ENCODE measurements at regions not wholly inside any gene's neighbourhood (a gene's known extent, or its start where the extent isn't known, plus 50 kb on each side); places are given as distances from the start of the nearest gene placed in this dataset.
"Not testable (repeated sequence)": the region's sequence is repeated elsewhere in the genome, so short reads cannot be mapped to it uniquely, and the experiment has no call there.

DNA sequence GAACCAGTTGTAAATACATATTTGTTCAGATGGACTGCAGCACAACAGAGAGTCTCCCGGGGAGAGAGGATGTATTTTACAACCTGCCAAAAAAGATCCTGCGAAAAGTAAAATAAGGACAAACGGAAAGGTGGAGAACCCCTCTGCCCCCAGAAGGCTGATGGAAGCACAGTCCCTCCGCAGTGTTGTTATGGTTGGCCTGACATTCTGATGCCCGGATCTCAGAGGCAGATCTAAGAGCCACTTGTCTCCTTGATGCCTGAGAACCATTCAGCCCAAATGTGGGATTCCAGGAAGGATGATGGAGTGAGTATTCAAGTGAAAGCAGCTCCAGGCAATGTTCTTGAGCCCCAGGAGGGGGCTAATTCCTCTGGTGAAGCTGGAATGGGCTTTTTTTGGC is 458.7 kb downstream of the ZNF536 start:
- no peaks in the 10 kb centered on the region for H3K79me2 ChIP-seq (replicated peaks; ENCODE audit: insufficient read depth, low read length)
- H3K27me3 ChIP-seq (ENCODE audit: insufficient read depth, low read depth, low read length) = no peaks in the 10 kb centered on the region
- H3K4me3 ChIP-seq (ENCODE audit: low read length) = no peak overlapping the region
- H2AFZ ChIP-seq (ENCODE audit: low read depth, low read length) = no peak overlapping the region
- H3K9ac ChIP-seq (ENCODE audit: low read length) = no peak overlapping the region
- H3F3A ChIP-seq (ENCODE audit: insufficient read depth, low read length, poor library complexity, severe bottlenecking) = no peaks in the 10 kb centered on the region
- no peaks in the 10 kb centered on the region for H3K36me3 ChIP-seq (ENCODE audit: insufficient read depth, low read length)
- H3K9me2 ChIP-seq (ENCODE audit: insufficient read depth, low read length) = no peaks in the 10 kb centered on the region
- TF ChIP-seq POLR2AphosphoS5 (IDR thresholded peaks at IDR 0.05) = no peak
- TF ChIP-seq, protein P1, sequence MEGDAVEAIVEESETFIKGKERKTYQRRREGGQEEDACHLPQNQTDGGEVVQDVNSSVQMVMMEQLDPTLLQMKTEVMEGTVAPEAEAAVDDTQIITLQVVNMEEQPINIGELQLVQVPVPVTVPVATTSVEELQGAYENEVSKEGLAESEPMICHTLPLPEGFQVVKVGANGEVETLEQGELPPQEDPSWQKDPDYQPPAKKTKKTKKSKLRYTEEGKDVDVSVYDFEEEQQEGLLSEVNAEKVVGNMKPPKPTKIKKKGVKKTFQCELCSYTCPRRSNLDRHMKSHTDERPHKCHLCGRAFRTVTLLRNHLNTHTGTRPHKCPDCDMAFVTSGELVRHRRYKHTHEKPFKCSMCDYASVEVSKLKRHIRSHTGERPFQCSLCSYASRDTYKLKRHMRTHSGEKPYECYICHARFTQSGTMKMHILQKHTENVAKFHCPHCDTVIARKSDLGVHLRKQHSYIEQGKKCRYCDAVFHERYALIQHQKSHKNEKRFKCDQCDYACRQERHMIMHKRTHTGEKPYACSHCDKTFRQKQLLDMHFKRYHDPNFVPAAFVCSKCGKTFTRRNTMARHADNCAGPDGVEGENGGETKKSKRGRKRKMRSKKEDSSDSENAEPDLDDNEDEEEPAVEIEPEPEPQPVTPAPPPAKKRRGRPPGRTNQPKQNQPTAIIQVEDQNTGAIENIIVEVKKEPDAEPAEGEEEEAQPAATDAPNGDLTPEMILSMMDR (IDR thresholded peaks at IDR 0.05; ENCODE audit: poor library complexity, severe bottlenecking) = no peak
- no peak for TF ChIP-seq EP300 (conservative IDR thresholded peaks at IDR 0.05; ENCODE audit: poor library complexity, severe bottlenecking)
- no peak for TF ChIP-seq MXI1 (conservative IDR thresholded peaks at IDR 0.05; ENCODE audit: poor library complexity, severe bottlenecking)
- no peak for TF ChIP-seq RAD21 (conservative IDR thresholded peaks at IDR 0.05)
- no peak for TF ChIP-seq SMC3 (conservative IDR thresholded peaks at IDR 0.05; ENCODE audit: poor library complexity)
- TF ChIP-seq, protein P2, sequence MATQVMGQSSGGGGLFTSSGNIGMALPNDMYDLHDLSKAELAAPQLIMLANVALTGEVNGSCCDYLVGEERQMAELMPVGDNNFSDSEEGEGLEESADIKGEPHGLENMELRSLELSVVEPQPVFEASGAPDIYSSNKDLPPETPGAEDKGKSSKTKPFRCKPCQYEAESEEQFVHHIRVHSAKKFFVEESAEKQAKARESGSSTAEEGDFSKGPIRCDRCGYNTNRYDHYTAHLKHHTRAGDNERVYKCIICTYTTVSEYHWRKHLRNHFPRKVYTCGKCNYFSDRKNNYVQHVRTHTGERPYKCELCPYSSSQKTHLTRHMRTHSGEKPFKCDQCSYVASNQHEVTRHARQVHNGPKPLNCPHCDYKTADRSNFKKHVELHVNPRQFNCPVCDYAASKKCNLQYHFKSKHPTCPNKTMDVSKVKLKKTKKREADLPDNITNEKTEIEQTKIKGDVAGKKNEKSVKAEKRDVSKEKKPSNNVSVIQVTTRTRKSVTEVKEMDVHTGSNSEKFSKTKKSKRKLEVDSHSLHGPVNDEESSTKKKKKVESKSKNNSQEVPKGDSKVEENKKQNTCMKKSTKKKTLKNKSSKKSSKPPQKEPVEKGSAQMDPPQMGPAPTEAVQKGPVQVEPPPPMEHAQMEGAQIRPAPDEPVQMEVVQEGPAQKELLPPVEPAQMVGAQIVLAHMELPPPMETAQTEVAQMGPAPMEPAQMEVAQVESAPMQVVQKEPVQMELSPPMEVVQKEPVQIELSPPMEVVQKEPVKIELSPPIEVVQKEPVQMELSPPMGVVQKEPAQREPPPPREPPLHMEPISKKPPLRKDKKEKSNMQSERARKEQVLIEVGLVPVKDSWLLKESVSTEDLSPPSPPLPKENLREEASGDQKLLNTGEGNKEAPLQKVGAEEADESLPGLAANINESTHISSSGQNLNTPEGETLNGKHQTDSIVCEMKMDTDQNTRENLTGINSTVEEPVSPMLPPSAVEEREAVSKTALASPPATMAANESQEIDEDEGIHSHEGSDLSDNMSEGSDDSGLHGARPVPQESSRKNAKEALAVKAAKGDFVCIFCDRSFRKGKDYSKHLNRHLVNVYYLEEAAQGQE (IDR thresholded peaks at IDR 0.05; ENCODE audit: borderline replicate concordance) = no peak
- TF ChIP-seq EZH2 (IDR thresholded peaks at IDR 0.05; ENCODE audit: borderline replicate concordance, insufficient read depth, low read length, poor library complexity, severe bottlenecking) = no peak
- no peak for TF ChIP-seq TAF1 (IDR thresholded peaks at IDR 0.05; ENCODE audit: low read depth)
- no peak overlapping the region for H3K4me2 ChIP-seq (ENCODE audit: low read length)
- H4K20me1 ChIP-seq (ENCODE audit: insufficient read depth) = no peaks in the 10 kb centered on the region
- H3K9me3 ChIP-seq (ENCODE audit: low read length) = no peaks in the 10 kb centered on the region
- no peak overlapping the region for H3K27ac ChIP-seq (ENCODE audit: low read length)

DNA sequence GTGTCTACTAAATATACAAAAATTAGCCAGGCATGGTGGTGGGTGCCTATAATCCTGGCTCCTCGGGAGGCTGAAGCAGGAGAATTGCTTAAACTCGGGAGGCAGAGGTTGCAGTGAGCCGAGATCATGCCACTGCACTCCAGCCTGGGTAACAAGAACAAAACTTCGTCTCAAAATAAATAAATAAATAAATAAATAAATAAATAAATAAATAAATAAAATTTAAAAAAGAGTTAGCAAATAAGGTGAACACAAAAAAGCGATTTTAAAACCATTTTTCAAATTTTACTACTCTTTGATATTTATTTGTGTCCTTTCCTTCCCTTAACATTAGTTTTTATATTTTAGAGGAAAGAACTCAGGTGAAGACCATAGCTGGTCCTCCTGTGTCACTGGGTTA is 453.3 kb downstream of the ZNF536 start:
- not testable (repeated sequence) for H3F3A ChIP-seq (ENCODE audit: insufficient read depth, low read length, poor library complexity, severe bottlenecking); H3K9me3 ChIP-seq (ENCODE audit: low read length); H3K27ac ChIP-seq (ENCODE audit: low read length); H3K36me3 ChIP-seq (ENCODE audit: insufficient read depth, low read length); H3K4me2 ChIP-seq (ENCODE audit: low read length); H3K9ac ChIP-seq (ENCODE audit: low read length); H3K4me3 ChIP-seq (ENCODE audit: low read length); H3K27me3 ChIP-seq (ENCODE audit: insufficient read depth, low read depth, low read length); H4K20me1 ChIP-seq (ENCODE audit: insufficient read depth); H2AFZ ChIP-seq (ENCODE audit: low read depth, low read length); H3K9me2 ChIP-seq (ENCODE audit: insufficient read depth, low read length); H3K79me2 ChIP-seq (replicated peaks; ENCODE audit: insufficient read depth, low read length)

DNA sequence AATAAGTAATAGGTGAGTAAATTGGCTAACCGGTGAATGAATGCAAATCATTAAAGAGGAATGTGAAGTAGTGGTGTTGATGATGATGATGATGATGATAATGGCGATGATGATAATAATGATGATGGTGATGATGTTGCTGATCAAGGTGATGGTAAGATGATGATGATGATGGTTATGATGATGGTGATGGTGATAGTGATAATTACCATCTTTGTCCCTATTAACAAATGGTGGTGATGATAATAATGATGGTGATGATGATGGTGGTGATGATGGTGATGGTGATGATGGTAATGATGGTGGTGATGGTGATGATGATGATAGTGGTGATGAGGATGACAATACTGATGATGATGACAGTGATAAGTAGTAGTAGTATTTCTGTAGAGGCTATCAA is 452.6 kb downstream of the ZNF536 start:
- Histone ChIP-seq H3K4me3 (ENCODE audit: low read length) (no peak overlapping the region), H3K4me2 (ENCODE audit: low read length) (no peak overlapping the region), H3K79me2 (replicated peaks; ENCODE audit: insufficient read depth, low read length) (no peaks in the 10 kb centered on the region), H3K9ac (ENCODE audit: low read length) (no peak overlapping the region), H3K9me3 (ENCODE audit: low read length) (no peaks in the 10 kb centered on the region), H3K27ac (ENCODE audit: low read length) (no peak overlapping the region), H3K36me3 (ENCODE audit: insufficient read depth, low read length) (no peaks in the 10 kb centered on the region), H3K9me2 (ENCODE audit: insufficient read depth, low read length) (no peaks in the 10 kb centered on the region), H3F3A (ENCODE audit: insufficient read depth, low read length, poor library complexity, severe bottlenecking) (no peaks in the 10 kb centered on the region), H3K27me3 (ENCODE audit: insufficient read depth, low read depth, low read length) (no peaks in the 10 kb centered on the region), H4K20me1 (ENCODE audit: insufficient read depth) (no peaks in the 10 kb centered on the region), H2AFZ (ENCODE audit: low read depth, low read length) (no peak overlapping the region)
- TF ChIP-seq POLR2AphosphoS5 (IDR thresholded peaks at IDR 0.05) = no peak
- TF ChIP-seq, protein P2 (IDR thresholded peaks at IDR 0.05; ENCODE audit: borderline replicate concordance) = no peak

Measured in neural cell (in vitro differentiated cells).